H1 (cell line): ENCODE measurements at regions not wholly inside any gene's neighbourhood (a gene's known extent, or its start where the extent isn't known, plus 50 kb on each side); places are given as distances from the start of the nearest gene placed in this dataset.

ENCODE experiments used
- CTCF ChIA-PET: fragments of 300-600 bp; sonication (Branson Sonifier 250); formaldehyde crosslinking; loops from one replicate; lab custom pipeline; 2021; ENCODE audit not compliant: partially characterized antibody; lab: Charles Lee
- POLR2A ChIA-PET: fragments of 300-600 bp; sonication (Branson Sonifier 250); formaldehyde crosslinking; loops from one replicate; lab custom pipeline; 2021; ENCODE audit warnings: inconsistent platforms; ENCODE audit not compliant: partially characterized antibody; lab: Charles Lee
- DNase-seq, 2 experiments: peaks; one replicate each; pipeline versions ENCODE4 v3.0.0 to v3.0.0-alpha.2; 2010 to 2022; ENCODE audit warnings: low spot score in 2 of 2, low read depth in 1 of 2, mixed read lengths in 1 of 2
- FAIRE-seq: peaks from 2 replicates; lab custom pipeline; 2011; peaks lifted over from hg19 to GRCh38; lab: Jason Lieb, UNC
- H2AFZ ChIP-seq: 2 replicates; pipeline ENCODE4 v1.8.1; 2012; ENCODE audit warnings: low read length, inconsistent platforms
- H2AK5ac ChIP-seq: 2 replicates; pipeline ENCODE4 v1.6.1; 2013; ENCODE audit warnings: low read depth, low read length
- H2BK120ac ChIP-seq: replicated peaks from 2 replicates; pipeline ENCODE3; 2013; ENCODE audit warnings: low read depth, low read length, inconsistent platforms
- H2BK12ac ChIP-seq: 2 replicates; pipeline ENCODE4 v1.6.1; 2013; ENCODE audit warnings: low read depth, low read length
- H2BK15ac ChIP-seq: 2 replicates; pipeline ENCODE4 v1.6.1; 2013; ENCODE audit warnings: low read length
- H2BK20ac ChIP-seq: 2 replicates; pipeline ENCODE4 v1.6.1; 2013; ENCODE audit warnings: low read length
- H2BK5ac ChIP-seq: 2 replicates; pipeline ENCODE4 v1.6.1; 2013; ENCODE audit warnings: low read depth, low read length
- H3K14ac ChIP-seq: 2 replicates; pipeline ENCODE4 v1.6.1; 2013; ENCODE audit warnings: inconsistent platforms; ENCODE audit not compliant: insufficient read length
- H3K18ac ChIP-seq: 2 replicates; pipeline ENCODE4 v1.6.1; 2013; ENCODE audit warnings: low read length; ENCODE audit errors: extremely low read depth
- H3K23ac ChIP-seq: 2 replicates; pipeline ENCODE4 v1.6.1; 2013; ENCODE audit warnings: inconsistent platforms; ENCODE audit not compliant: insufficient read length
- H3K23me2 ChIP-seq: 2 replicates; pipeline ENCODE4 v1.6.1; 2013; ENCODE audit warnings: low read depth, low read length
- H3K27ac ChIP-seq: 2 replicates; pipeline ENCODE4 v1.6.1; 2011; ENCODE audit warnings: low read depth, low read length, inconsistent platforms
- H3K27me3 ChIP-seq, 4 experiments: replicated peaks in 1 of 4; 1 replicate in 1 of 4; 2 replicates in 3 of 4; pipeline versions ENCODE4 v1.6.1 to v1.8.1; 2011 to 2013; ENCODE audit warnings: low read length in 3 of 4, mild to moderate bottlenecking in 3 of 4, inconsistent platforms in 2 of 4, mixed read lengths in 2 of 4, moderate library complexity in 1 of 4; ENCODE audit not compliant: control insufficient read depth in 3 of 4, insufficient read depth in 3 of 4; ENCODE audit errors: extremely low read depth in 1 of 4
- H3K36me3 ChIP-seq, 4 experiments: 2 replicates each; pipeline versions ENCODE4 v1.6.1 to v1.8.1; 2011 to 2013; ENCODE audit warnings: mild to moderate bottlenecking in 4 of 4, low read length in 3 of 4, moderate library complexity in 2 of 4, control low read depth in 1 of 4, inconsistent platforms in 1 of 4; ENCODE audit not compliant: insufficient read depth in 4 of 4, control insufficient read depth in 2 of 4
- H3K4ac ChIP-seq: replicated peaks from 2 replicates; pipeline ENCODE3; 2013; ENCODE audit warnings: low read length, low read depth, mixed read lengths, inconsistent platforms; ENCODE audit not compliant: insufficient read length
- H3K4me1 ChIP-seq, 4 experiments: replicated peaks in 1 of 4; 1 replicate in 1 of 4; 2 replicates in 3 of 4; pipeline versions ENCODE4 v1.6.1 to v1.8.1; 2011 to 2013; ENCODE audit warnings: low read length in 3 of 4, inconsistent platforms in 2 of 4, mixed read lengths in 1 of 4; ENCODE audit not compliant: insufficient read depth in 4 of 4, control insufficient read depth in 3 of 4
- H3K4me2 ChIP-seq, 2 experiments: 2 replicates each; pipeline versions ENCODE4 v1.6.1 to v1.8.1; 2011 to 2013; ENCODE audit warnings: low read depth in 2 of 2, low read length in 2 of 2, control low read depth in 1 of 2, inconsistent platforms in 1 of 2, mild to moderate bottlenecking in 1 of 2; ENCODE audit not compliant: insufficient read depth in 1 of 2
- H3K4me3 ChIP-seq, 4 experiments: fragments of 200-600, 300-600 bp in 1 of 4; sonication (generic), shearing (Covaris generic), sonication (Bioruptor Twin) in 1 of 4; 2 replicates each; pipeline versions ENCODE4 v1.5.1 to v1.8.1; 2011 to 2016; ENCODE audit warnings: low read length in 4 of 4, low read depth in 3 of 4, control low read depth in 2 of 4, inconsistent platforms in 2 of 4, mild to moderate bottlenecking in 2 of 4, mixed read lengths in 1 of 4, moderate library complexity in 1 of 4; ENCODE audit not compliant: insufficient read depth in 2 of 4; ENCODE audit errors: extremely low read depth in 1 of 4
- H3K56ac ChIP-seq: replicated peaks from 2 replicates; pipeline ENCODE3; 2013; ENCODE audit warnings: low read depth, mild to moderate bottlenecking, mixed read lengths, low read length, inconsistent platforms; ENCODE audit not compliant: insufficient read length
- H3K79me1 ChIP-seq: 2 replicates; pipeline ENCODE4 v1.6.1; 2013; ENCODE audit warnings: low read depth, low read length, control low read depth
- H3K79me2 ChIP-seq, 2 experiments: 2 replicates each; pipeline versions ENCODE4 v1.6.1 to v1.8.1; 2012 to 2013; ENCODE audit warnings: low read length in 2 of 2, mild to moderate bottlenecking in 2 of 2, inconsistent platforms in 1 of 2; ENCODE audit not compliant: insufficient read depth in 2 of 2, control insufficient read depth in 1 of 2
- H3K9ac ChIP-seq, 4 experiments: replicated peaks in 1 of 4; 1 replicate in 1 of 4; 2 replicates in 3 of 4; pipeline versions ENCODE4 v1.6.1 to v1.8.1; 2011 to 2013; ENCODE audit warnings: low read depth in 3 of 4, low read length in 3 of 4, control low read depth in 2 of 4, mild to moderate bottlenecking in 2 of 4, moderate library complexity in 2 of 4, inconsistent platforms in 1 of 4; ENCODE audit errors: extremely low read depth in 1 of 4
- H3K9me3 ChIP-seq, 2 experiments: 2 replicates each; pipeline versions ENCODE4 v1.6.1 to v1.8.1; 2012 to 2013; ENCODE audit warnings: mild to moderate bottlenecking in 2 of 2, moderate library complexity in 2 of 2, control low read depth in 1 of 2, inconsistent platforms in 1 of 2, low read depth in 1 of 2, low read length in 1 of 2, mixed read lengths in 1 of 2; ENCODE audit not compliant: insufficient read depth in 2 of 2
- H4K20me1 ChIP-seq, 2 experiments: replicated peaks in 1 of 2; 2 replicates each; pipeline versions ENCODE3 to v1.8.1; 2011 to 2013; ENCODE audit warnings: inconsistent platforms in 2 of 2, low read length in 2 of 2, mild to moderate bottlenecking in 1 of 2; ENCODE audit not compliant: insufficient read depth in 2 of 2, control insufficient read depth in 1 of 2
- H4K5ac ChIP-seq: 2 replicates; pipeline ENCODE4 v1.6.1; 2013; ENCODE audit warnings: low read length, low read depth, mixed read lengths, inconsistent platforms; ENCODE audit not compliant: insufficient read length
- H4K8ac ChIP-seq: 2 replicates; pipeline ENCODE4 v1.8.0; 2013; ENCODE audit warnings: mild to moderate bottlenecking, moderate library complexity, low read length, inconsistent platforms; ENCODE audit not compliant: insufficient read depth; ENCODE audit errors: extremely low read depth
- H4K91ac ChIP-seq: replicated peaks from 2 replicates; pipeline ENCODE3; 2013; ENCODE audit warnings: low read length, mixed read lengths, inconsistent platforms; ENCODE audit not compliant: insufficient read length
- CBX8 ChIP-seq: fragments of 300-800, 300-1000 bp; sonication (generic); IDR thresholded peaks from 2 replicates; pipeline ENCODE4 v1.7.1; 2016; ENCODE audit warnings: low read depth, low read length, borderline replicate concordance
- CEBPB ChIP-seq: IDR thresholded peaks from 2 replicates; pipeline ENCODE4 v1.6.1; 2012; ENCODE audit warnings: low read depth, low read length
- CHD2 ChIP-seq: IDR thresholded peaks from 2 replicates; pipeline ENCODE4 v1.6.1; 2012; ENCODE audit warnings: low read length, improper control_type of control experiment
- CTBP2 ChIP-seq: IDR thresholded peaks from 2 replicates; pipeline ENCODE4 v1.7.0; 2011; ENCODE audit warnings: borderline replicate concordance, mild to moderate bottlenecking, moderate library complexity, mixed read lengths, low read length; ENCODE audit not compliant: insufficient read depth, insufficient read length
- EGR1 ChIP-seq: IDR thresholded peaks from 2 replicates; pipeline ENCODE4 v1.6.1; 2011; ENCODE audit warnings: low read depth, low read length, borderline replicate concordance
- KDM4A ChIP-seq: IDR thresholded peaks from one replicate; pipeline ENCODE4 v1.7.1; 2012; ENCODE audit warnings: low read depth, mild to moderate bottlenecking, moderate library complexity, low read length, inconsistent platforms; ENCODE audit not compliant: severe bottlenecking
- POLR2AphosphoS5 ChIP-seq: IDR thresholded peaks from 2 replicates; pipeline ENCODE4 v1.6.1; 2011; ENCODE audit warnings: low read depth, low read length
- RXRA ChIP-seq: IDR thresholded peaks from 2 replicates; pipeline ENCODE4 v1.6.1; 2011; ENCODE audit warnings: low read depth, mild to moderate bottlenecking, low read length, moderate library complexity; ENCODE audit not compliant: insufficient read depth
- SIX5 ChIP-seq: IDR thresholded peaks from 2 replicates; pipeline ENCODE4 v1.6.1; 2011; ENCODE audit warnings: mild to moderate bottlenecking, low read depth, low read length
- SRF ChIP-seq: IDR thresholded peaks from 2 replicates; pipeline ENCODE4 v1.6.1; 2011; ENCODE audit warnings: mild to moderate bottlenecking, low read depth, low read length, moderate library complexity
- TBP ChIP-seq: IDR thresholded peaks from 2 replicates; pipeline ENCODE4 v1.6.1; 2011; ENCODE audit warnings: low read depth, low read length, improper control_type of control experiment
- YY1 ChIP-seq: IDR thresholded peaks from 2 replicates; pipeline ENCODE4 v1.6.1; 2011; ENCODE audit warnings: low read depth, mild to moderate bottlenecking, low read length
- WGBS, 2 experiments: shearing (Covaris generic) in 1 of 2; methylation state at CpG; one replicate each; pipeline versions ENCODE4 v1.1.6 to v1.1.7; 2013 to 2015; ENCODE audit warnings: low lambda C conversion rate in 2 of 2, mixed read lengths in 2 of 2, inconsistent platforms in 1 of 2, low coverage in 1 of 2, missing lambda C conversion rate in 1 of 2; ENCODE audit not compliant: insufficient replicate concordance in 2 of 2, insufficient coverage in 1 of 2, insufficient read length in 1 of 2; ENCODE audit errors: extremely low coverage in 1 of 2, missing lambda C conversion rate in 1 of 2; 5-methylcytosine and 5-hydroxymethylcytosine counted together
- TF ChIP-seq, protein P1 (sequence below): IDR thresholded peaks from 2 replicates; pipeline ENCODE4 v1.6.1; 2011; ENCODE audit warnings: low read length, improper control_type of control experiment

- Histone ChIP-seq H4K5ac (no peak overlapping the region), H3K27me3 (peaks cover 0 to 1% (median 0%) of the 10 kb centered on the region in 4 experiments; a peak in 1 of 7 replicates), H2AK5ac (no peak overlapping the region), H3K23ac (no peak overlapping the region), H4K8ac (no peak overlapping the region), H3K4me3 (no peak overlapping the region), H3K4ac (no peak overlapping the region), H3K14ac (no peak overlapping the region), H2BK5ac (no peak overlapping the region), H4K20me1 (no peaks in the 10 kb centered on the region), H4K91ac (no peak overlapping the region), H3K79me1 (no peaks in the 10 kb centered on the region), H3K4me2 (no peak overlapping the region), H3K18ac (no peak overlapping the region), H2BK12ac (no peak overlapping the region), H2BK20ac (no peak overlapping the region), H3K27ac (no peak overlapping the region), H3K9me3 (no peaks in the 10 kb centered on the region), H2BK15ac (no peak overlapping the region), H3K23me2 (no peaks in the 10 kb centered on the region), H3K36me3 (no peaks in the 10 kb centered on the region), H3K79me2 (no peaks in the 10 kb centered on the region), H2AFZ (no peak overlapping the region), H3K56ac (no peak overlapping the region), H3K9ac (no peak overlapping the region), H3K4me1 (no peaks in the 10 kb centered on the region), H2BK120ac (no peak overlapping the region)
- 100% methylated on average over 1 of the region's 1 CpG; no CpG with 5 or more reads in 1 of the 2 experiments for WGBS, 2 experiments
- ChIA-PET CTCF (no interaction called here), POLR2A (no interaction called here)
- TF ChIP-seq TBP (no peak), SIX5 (no peak), EGR1 (no peak), RXRA (no peak), SRF (no peak), POLR2AphosphoS5 (no peak), CHD2 (no peak), CBX8 (no peak), YY1 (no peak), CTBP2 (no peak), CEBPB (no peak), KDM4A (no peak)
- TF ChIP-seq, protein P1, sequence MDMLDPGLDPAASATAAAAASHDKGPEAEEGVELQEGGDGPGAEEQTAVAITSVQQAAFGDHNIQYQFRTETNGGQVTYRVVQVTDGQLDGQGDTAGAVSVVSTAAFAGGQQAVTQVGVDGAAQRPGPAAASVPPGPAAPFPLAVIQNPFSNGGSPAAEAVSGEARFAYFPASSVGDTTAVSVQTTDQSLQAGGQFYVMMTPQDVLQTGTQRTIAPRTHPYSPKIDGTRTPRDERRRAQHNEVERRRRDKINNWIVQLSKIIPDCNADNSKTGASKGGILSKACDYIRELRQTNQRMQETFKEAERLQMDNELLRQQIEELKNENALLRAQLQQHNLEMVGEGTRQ = no peak
- FAIRE-seq = no peak
- no peak for DNase-seq
Observed at GRCh38 chr11:106410902-106411301, 333.4 kb downstream of the AASDHPPT start.
